ENCODE measurements at regions not wholly inside any gene's neighbourhood (a gene's known extent, or its start where the extent isn't known, plus 50 kb on each side); places are given as distances from the start of the nearest gene placed in this dataset.

- TF ChIP-seq EP300 (IDR thresholded peaks at IDR 0.05) (no peak), CTCF (IDR thresholded peaks at IDR 0.05) (no peak), MAZ (IDR thresholded peaks at IDR 0.05; ENCODE audit: borderline replicate concordance, low read depth, low read length) (no peak), RNF2 (IDR thresholded peaks at IDR 0.05; ENCODE audit: borderline replicate concordance, low read depth) (no peak), REST (IDR thresholded peaks at IDR 0.05) (no peak), POLR2A (IDR thresholded peaks at IDR 0.05; ENCODE audit: low read length) (no peak), RFX5 (IDR thresholded peaks at IDR 0.05) (no peak), MAX (IDR thresholded peaks at IDR 0.05) (no peak), USF2 (IDR thresholded peaks at IDR 0.05) (no peak), SREBF2 (IDR thresholded peaks at IDR 0.05) (no peak)
These were observed 1175.9 kb upstream of the B3GALT2 start for GRCh38 chr1:194362327-194362726.

Measured in A549 (cell line).